GM19324 (cell line): ENCODE measurements at regions not wholly inside any gene's neighbourhood (a gene's known extent, or its start where the extent isn't known, plus 50 kb on each side); places are given as distances from the start of the nearest gene placed in this dataset.
"Not testable (repeated sequence)": the region's sequence is repeated elsewhere in the genome, so short reads cannot be mapped to it uniquely, and the experiment has no call there.

ENCODE experiments used
- ATAC-seq: cut with Tn5 transposase; IDR thresholded peaks from one replicate; pipeline ENCODE4 v1.9.1; 2021; ENCODE audit warnings: mild to moderate bottlenecking, moderate library complexity; ENCODE audit not compliant: unreplicated experiment, low FRiP score

- no peak for ATAC-seq
These were observed 63.4 kb upstream of the RNF38 start for GRCh38 chr9:36463467-36463866.

- no peak for ATAC-seq
These were observed 62.2 kb upstream of the RNF38 start for GRCh38 chr9:36462245-36462644.

GRCh38 chr9:36461323-36461722, 61.3 kb upstream of the RNF38 start:
- no peak for ATAC-seq

- ATAC-seq, result not testable (repeated sequence)
These were observed 58.4 kb upstream of the RNF38 start for GRCh38 chr9:36458430-36458915.

GRCh38 chr9:36457836-36458429, 57.9 kb upstream of the RNF38 start:
- no peak for ATAC-seq

- no peak for ATAC-seq
These were observed 56.5 kb upstream of the RNF38 start for GRCh38 chr9:36456480-36457065.

- ATAC-seq, result no peak
These were observed 51.9 kb upstream of the RNF38 start for GRCh38 chr9:36451949-36452348.

GRCh38 chr9:36450110-36450732, 50.2 kb upstream of the RNF38 start:
- ATAC-seq, result no peak
